K562 (cell line): ENCODE measurements at regions not wholly inside any gene's neighbourhood (a gene's known extent, or its start where the extent isn't known, plus 50 kb on each side); places are given as distances from the start of the nearest gene placed in this dataset.

Source experiments
- ATAC-seq: fragments of 200-7000 bp; cut with Tn5 transposase; 3 replicates; pipeline ENCODE4 v1.9.1; 2020; ENCODE audit warnings: moderate library complexity
- BruUV-seq: library from RNA; stranded (reverse); fragments of 400-500 nt; replicated peaks from 2 replicates; lab custom pipeline; 2021; lab: Mats Ljungman, UMichigan
- CTCF ChIA-PET: fragments of 300-600 bp; formaldehyde crosslinking; extraction: SDS; loops from one replicate; lab custom pipeline; 2021; ENCODE audit warnings: low intra/inter-chr PET ratio; lab: Yijun Ruan, JAX
- POLR2A ChIA-PET: fragments of 300-600, 350-650 bp; sonication (Branson Sonifier 250); formaldehyde crosslinking; extraction: SDS; loops from one replicate; lab custom pipeline; 2021; ENCODE audit warnings: antibody characterized with exemption, inconsistent platforms; lab: Yijun Ruan, JAX
- DNase-seq, 4 experiments: peaks; one replicate each; pipeline versions ENCODE4 v3.0.0 to v3.0.0-alpha.2; 2011 to 2018; ENCODE audit warnings: low spot score in 3 of 4, mixed read lengths in 3 of 4; ENCODE audit errors: extremely low read depth in 1 of 4
- FAIRE-seq: peaks from 2 replicates; lab custom pipeline; 2011; peaks lifted over from hg19 to GRCh38; lab: Jason Lieb, UNC
- H2AFZ ChIP-seq: 2 replicates; pipeline ENCODE4 v1.6.0; 2011; ENCODE audit warnings: low read depth, low read length, control low read depth, inconsistent platforms
- H3K27ac ChIP-seq: fragments of 200-600 bp; 3 replicates; pipeline ENCODE4 v1.8.0; 2011; ENCODE audit warnings: low read depth, mild to moderate bottlenecking, control low read depth, inconsistent platforms, low read length, moderate library complexity, mixed read lengths; ENCODE audit errors: extremely low read depth
- H3K27me3 ChIP-seq, 2 experiments: fragments of 300-600 bp in 1 of 2; 2 replicates in 1 of 2; 3 replicates in 1 of 2; pipeline versions ENCODE4 v1.6.0 to v1.8.0; 2011; ENCODE audit warnings: inconsistent platforms in 2 of 2, low read length in 2 of 2, mild to moderate bottlenecking in 1 of 2, mixed read lengths in 1 of 2, moderate library complexity in 1 of 2; ENCODE audit not compliant: control insufficient read depth in 2 of 2, insufficient read depth in 2 of 2
- H3K36me3 ChIP-seq: fragments of 300-600 bp; 3 replicates; pipeline ENCODE4 v1.8.0; 2011; ENCODE audit warnings: mild to moderate bottlenecking, low read length, inconsistent platforms; ENCODE audit not compliant: control insufficient read depth, insufficient read depth
- H3K4me1 ChIP-seq, 2 experiments: fragments of 200-600 bp in 1 of 2; replicated peaks in 1 of 2; 2 replicates in 1 of 2; 3 replicates in 1 of 2; pipeline versions ENCODE4 v1.5.1 to v1.8.0; 2011; ENCODE audit warnings: inconsistent platforms in 2 of 2, low read length in 2 of 2, mild to moderate bottlenecking in 1 of 2, mixed read lengths in 1 of 2, moderate library complexity in 1 of 2; ENCODE audit not compliant: control insufficient read depth in 2 of 2, insufficient read depth in 2 of 2
- H3K4me2 ChIP-seq: 2 replicates; pipeline ENCODE4 v1.6.1; 2011; ENCODE audit warnings: low read length, control low read depth, inconsistent platforms, mixed read lengths; ENCODE audit not compliant: insufficient read depth
- H3K4me3 ChIP-seq: fragments of 200-600 bp; sonication (generic), shearing (Covaris generic); 2 replicates; pipeline ENCODE4 v1.5.1; 2016; ENCODE audit warnings: control low read depth, inconsistent platforms
- H3K79me2 ChIP-seq: fragments of 200-600 bp; 3 replicates; pipeline ENCODE4 v1.8.0; 2011; ENCODE audit warnings: low read length, inconsistent platforms; ENCODE audit not compliant: control insufficient read depth, insufficient read depth
- H3K9ac ChIP-seq, 2 experiments: 2 replicates each; pipeline versions ENCODE4 v1.6.0 to v1.6.1; 2011; ENCODE audit warnings: low read depth in 2 of 2, low read length in 2 of 2, control low read depth in 1 of 2, inconsistent platforms in 1 of 2, mild to moderate bottlenecking in 1 of 2, mixed read lengths in 1 of 2; ENCODE audit not compliant: insufficient read depth in 1 of 2
- H3K9me1 ChIP-seq: one replicate; pipeline ENCODE4 v1.6.0; 2011; ENCODE audit warnings: inconsistent platforms, mild to moderate bottlenecking, low read length, moderate library complexity; ENCODE audit not compliant: control insufficient read depth, insufficient read depth
- H3K9me3 ChIP-seq: replicated peaks from 2 replicates; pipeline ENCODE4 v1.5.1; 2011; ENCODE audit warnings: low read depth, low read length, inconsistent platforms; ENCODE audit not compliant: control insufficient read depth, insufficient read depth
- H4K20me1 ChIP-seq: replicated peaks from 2 replicates; pipeline ENCODE4 v1.6.1; 2011; ENCODE audit warnings: low read length, inconsistent platforms, mixed read lengths; ENCODE audit not compliant: control insufficient read depth, insufficient read depth
- CREB3 ChIP-seq: fragments of 450-650 bp; conservative IDR thresholded peaks from 2 replicates; pipeline ENCODE4 v1.6.1; 2016; ENCODE audit warnings: missing genetic modification characterization, low read depth, mild to moderate bottlenecking, missing compliant biosample characterization, moderate library complexity
- IRF9 ChIP-seq: fragments of 450-650 bp; IDR thresholded peaks from 2 replicates; pipeline ENCODE4 v1.6.1; 2016; ENCODE audit warnings: missing biosample characterization, missing genetic modification characterization
- MEF2D ChIP-seq: conservative IDR thresholded peaks from 2 replicates; pipeline ENCODE4 v1.6.1; 2016; ENCODE audit warnings: low read depth, missing genetic modification characterization, missing compliant biosample characterization
- NFE2 ChIP-seq: IDR thresholded peaks from 2 replicates; pipeline ENCODE4 v1.6.1; 2014; ENCODE audit warnings: antibody characterized with exemption, low read depth
- NFXL1 ChIP-seq: fragments of 450-650 bp; formaldehyde crosslinking; IDR thresholded peaks from 2 replicates; pipeline ENCODE4 v1.4.0; 2021; ENCODE audit warnings: mild to moderate bottlenecking
- SREBF2 ChIP-seq: sonication (generic); formaldehyde crosslinking; IDR thresholded peaks from 2 replicates; pipeline ENCODE4 v1.4.0; 2020; ENCODE audit warnings: mild to moderate bottlenecking, missing genetic modification reagents
- THRA ChIP-seq: fragments of 450-650 bp; IDR thresholded peaks from 2 replicates; pipeline ENCODE4 v1.6.1; 2017; ENCODE audit warnings: mild to moderate bottlenecking, moderate library complexity
- XRCC5 ChIP-seq: fragments of 200-400 bp; formaldehyde crosslinking; IDR thresholded peaks from 2 replicates; pipeline ENCODE4 v1.6.1; 2017; ENCODE audit warnings: low read depth, mild to moderate bottlenecking, low read length
- ZNF239 ChIP-seq: fragments of 250-450 bp; sonication (Bioruptor Pico); IDR thresholded peaks from 2 replicates; pipeline ENCODE4 v1.4.0; 2020; ENCODE audit warnings: mild to moderate bottlenecking
- ZNF785 ChIP-seq: fragments of 250-450 bp; sonication (Bioruptor Pico); IDR thresholded peaks from 2 replicates; pipeline ENCODE4 v1.4.0; 2020; ENCODE audit warnings: mild to moderate bottlenecking
- in situ Hi-C: fragments of 300-500 bp; cut with MboI; formaldehyde crosslinking; loops from 4 replicates; pipeline ENCODE4 v1.15.0; 2018; ENCODE audit warnings: inconsistent platforms, mixed read lengths
- intact Hi-C: fragments of 100-400 bp; cut with micrococcal nuclease; formaldehyde crosslinking; loops from 2 replicates; pipeline ENCODE4 v1.14.2; 2022

- ATAC-seq (no peak), FAIRE-seq (no peak), DNase-seq (no peak)
- ChIA-PET POLR2A (no interaction called here), CTCF (no interaction called here)
- intact Hi-C loops (no loop called here), in situ Hi-C loops (no loop called here)
- Histone ChIP-seq H4K20me1 (no peaks in the 10 kb centered on the region), H3K9ac (no peak overlapping the region), H3K36me3 (no peaks in the 10 kb centered on the region), H3K9me3 (no peaks in the 10 kb centered on the region), H3K4me2 (no peak overlapping the region), H3K27me3 (no peaks in the 10 kb centered on the region), H3K9me1 (no peaks in the 10 kb centered on the region), H3K4me3 (no peak overlapping the region), H3K27ac (no peak overlapping the region), H3K79me2 (no peaks in the 10 kb centered on the region), H3K4me1 (no peaks in the 10 kb centered on the region), H2AFZ (no peak overlapping the region)
- no peak for TF ChIP-seq CREB3
- TF ChIP-seq XRCC5 = no peak
- no peak for TF ChIP-seq MEF2D (tag)
- TF ChIP-seq NFXL1 (CRISPR knock-in tag) = no peak
- TF ChIP-seq ZNF785 = no peak
- no peak for TF ChIP-seq ZNF239 (CRISPR knock-in tag)
- TF ChIP-seq IRF9 (tag) = no peak
- TF ChIP-seq SREBF2 (CRISPR knock-in tag) = no peak
- no peak for TF ChIP-seq THRA
- TF ChIP-seq NFE2 = no peak
- BruUV-seq = no TSS peak
Measured at GRCh38 chr1:81672766-81673165, 128.0 kb upstream of the ADGRL2 start.
